ENCODE measurements at regions not wholly inside any gene's neighbourhood (a gene's known extent, or its start where the extent isn't known, plus 50 kb on each side); places are given as distances from the start of the nearest gene placed in this dataset.
A peak's percentile ranks its signal among the peaks of the same experiment; 100 is the strongest.

DNA sequence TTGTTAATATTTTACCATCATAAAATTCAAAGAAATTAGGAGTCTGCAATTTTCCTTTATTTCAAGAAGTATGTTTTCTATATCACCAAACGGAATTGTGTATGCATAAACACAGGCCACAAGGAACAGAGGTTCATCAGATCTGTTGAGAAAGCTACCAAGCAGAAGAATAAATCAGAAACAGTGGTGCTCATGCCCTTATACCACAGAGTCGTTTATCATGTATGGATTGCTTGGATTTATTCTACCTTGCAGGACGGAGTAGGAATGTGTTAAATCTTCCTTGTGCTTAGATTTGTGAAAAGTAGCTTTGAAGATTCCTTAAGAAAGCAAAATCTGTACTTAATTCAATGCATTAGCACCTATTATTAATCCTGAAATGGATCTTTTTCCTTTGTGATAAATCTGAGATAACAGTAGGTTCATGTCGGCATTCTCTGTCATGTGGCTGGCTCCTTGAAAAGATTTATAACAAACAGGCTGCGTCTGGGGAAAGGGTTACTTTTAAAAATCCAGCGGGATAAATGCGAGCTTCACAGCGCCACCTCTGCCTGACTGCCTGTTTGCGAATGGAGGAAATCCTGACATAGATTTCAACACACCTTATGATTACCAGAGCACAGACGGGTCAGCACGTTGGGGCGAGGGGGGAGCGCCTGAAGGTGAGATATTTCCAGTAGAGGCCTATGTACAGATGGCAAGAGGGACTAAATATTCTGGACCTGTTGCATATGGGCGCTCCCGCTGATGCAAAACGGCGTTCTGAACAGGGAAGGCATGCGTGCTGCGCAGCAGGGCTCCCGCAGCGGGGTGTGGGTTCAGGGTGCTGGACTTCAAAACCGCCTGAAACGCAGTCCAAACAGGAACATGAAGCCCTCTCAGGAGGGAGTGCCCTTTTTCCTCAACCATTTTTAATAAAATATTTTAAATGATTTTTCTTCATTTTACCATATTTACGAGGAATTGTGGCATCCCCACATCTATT lies 445.5 kb upstream of the SGCG start:
- Histone ChIP-seq H2AFZ (replicated peaks; ENCODE audit: low read length, poor library complexity) (peak overlapping the region; percentile 2), H4K5ac (ENCODE audit: low read depth, low read length) (no peak overlapping the region), H4K8ac (ENCODE audit: low read depth in 2 of 2, low read length in 2 of 2) (no peak overlapping the region), H3K4me1 (ENCODE audit: control insufficient read depth, insufficient read depth, low read length) (no peaks in the 10 kb centered on the region), H2BK120ac (ENCODE audit: low read depth, low read length) (no peak overlapping the region), H2BK20ac (ENCODE audit: low read depth, low read length) (no peak overlapping the region), H3K9ac (ENCODE audit: low read depth, low read length) (no peak overlapping the region), H3K14ac (replicated peaks; ENCODE audit: low read depth, low read length) (no peak overlapping the region), H3K36me3 (ENCODE audit: control insufficient read depth, insufficient read depth, low read length) (no peaks in the 10 kb centered on the region), H3K4me2 (ENCODE audit: low read depth, low read length) (no peak overlapping the region), H3K27me3 (ENCODE audit: control insufficient read depth, insufficient read depth, low read length) (no peaks in the 10 kb centered on the region), H2AK5ac (ENCODE audit: low read depth, low read length) (no peak overlapping the region), H4K20me1 (ENCODE audit: insufficient read depth, low read length) (no peaks in the 10 kb centered on the region), H3K23ac (ENCODE audit: low read depth, low read length) (no peak overlapping the region), H3K4me3 (ENCODE audit: insufficient read depth, low read depth, low read length) (no peak overlapping the region), H3K18ac (ENCODE audit: low read depth, low read length) (no peak overlapping the region), H2BK5ac (ENCODE audit: low read depth, low read length, poor library complexity, severe bottlenecking) (no peak overlapping the region), H3K4ac (ENCODE audit: low read depth, low read length) (no peak overlapping the region), H3K9me3 (ENCODE audit: control insufficient read depth, insufficient read depth, low read length) (peaks cover 2% of the 10 kb centered on the region; the same call in 1 of the 2 replicates), H2AK9ac (replicated peaks; ENCODE audit: low read depth, low read length, poor library complexity) (no peak overlapping the region), H3K27ac (ENCODE audit: insufficient read depth, low read length) (no peak overlapping the region), H2BK15ac (ENCODE audit: low read depth, low read length) (no peak overlapping the region), H3K79me1 (ENCODE audit: low read depth in 1 of 2, low read length in 2 of 2) (no peaks in the 10 kb centered on the region), H3K9me1 (ENCODE audit: insufficient read depth, low read length) (no peaks in the 10 kb centered on the region), H3K56ac (ENCODE audit: extremely low read depth, insufficient read depth, low read length) (no peak overlapping the region), H4K91ac (ENCODE audit: insufficient read depth, low read depth, low read length) (no peak overlapping the region)
- dilution Hi-C loops (cut with HindIII; ENCODE audit: low sequenced_read_pairs, unreplicated experiment) (no loop called here), in situ Hi-C loops (cut with MboI; ENCODE audit: low sequenced_read_pairs) (no loop called here), intact Hi-C loops (cut with micrococcal nuclease) (no loop called here)
- DNase-seq = no peak
- POLR2A ChIA-PET (ENCODE audit: unreplicated experiment) = no interaction called here
- 26% methylated on average over 4 of the region's 24 CpGs; no CpG with 5 or more reads in 1 of the 2 experiments for WGBS, 2 experiments (ENCODE audit: extremely low coverage in 2 of 2, insufficient read length in 1 of 2)
- BruUV-seq (replicated peaks) = no TSS peak
- no peak for TF ChIP-seq ELK1 (IDR thresholded peaks at IDR 0.05; ENCODE audit: borderline replicate concordance, low read depth, low read length)
- ATAC-seq (ENCODE audit: low read depth) = no peak
- CTCF ChIA-PET = interaction anchor here (0.6 kb wide), 1 partner anchor 417 kb away, joined by 3 read pairs; no protein-coding TSS in a partner anchor
